T-helper 2 cell treated with Interferon-gamma antibody and Interleukin-4, amounts not matched to agents 5 μg/mL and 100 μg/mL, for 36 hours (primary cell): ENCODE measurements at regions not wholly inside any gene's neighbourhood (a gene's known extent, or its start where the extent isn't known, plus 50 kb on each side); places are given as distances from the start of the nearest gene placed in this dataset.
"Not testable (repeated sequence)": the region's sequence is repeated elsewhere in the genome, so short reads cannot be mapped to it uniquely, and the experiment has no call there.

Experiments used
- DNase-seq: peaks from one replicate; pipeline ENCODE4 v3.0.0; 2021; ENCODE audit warnings: low spot score
- H3K27ac Mint-ChIP-seq: one replicate; pipeline ENCODE4 v1.8.0; 2021; ENCODE audit warnings: mild to moderate bottlenecking, mixed read lengths
- H3K27me3 Mint-ChIP-seq: one replicate; pipeline ENCODE4 v1.8.0; 2021; ENCODE audit warnings: low read depth, mixed read lengths
- H3K36me3 Mint-ChIP-seq: one replicate; pipeline ENCODE4 v1.8.0; 2021; ENCODE audit warnings: low read depth, mixed read lengths
- H3K4me1 Mint-ChIP-seq: one replicate; pipeline ENCODE4 v1.8.0; 2021; ENCODE audit warnings: low read depth, mixed read lengths
- H3K4me3 Mint-ChIP-seq: one replicate; pipeline ENCODE4 v1.8.0; 2022; ENCODE audit warnings: mild to moderate bottlenecking, moderate library complexity, mixed read lengths
- H3K9me3 Mint-ChIP-seq: one replicate; pipeline ENCODE4 v1.8.0; 2021; ENCODE audit warnings: mixed read lengths

- DNase-seq, result no peak
- Mint-ChIP-seq H3K9me3 (no peaks in the 10 kb centered on the region), H3K27me3 (no peaks in the 10 kb centered on the region), H3K4me1 (no peaks in the 10 kb centered on the region), H3K27ac (no peak overlapping the region), H3K4me3 (no peak overlapping the region), H3K36me3 (no peaks in the 10 kb centered on the region)
Measured at GRCh38 chr10:23643111-23643780, 204.4 kb downstream of the OTUD1 start.

- DNase-seq, result no peak
- H3K36me3 Mint-ChIP-seq, result no peaks in the 10 kb centered on the region
- H3K9me3 Mint-ChIP-seq, result no peaks in the 10 kb centered on the region
- H3K4me1 Mint-ChIP-seq, result no peaks in the 10 kb centered on the region
- no peak overlapping the region for H3K27ac Mint-ChIP-seq
- no peaks in the 10 kb centered on the region for H3K27me3 Mint-ChIP-seq
- no peak overlapping the region for H3K4me3 Mint-ChIP-seq
Measured at GRCh38 chr10:23648618-23649017, 209.7 kb downstream of the OTUD1 start.

- no peak for DNase-seq
- no peaks in the 10 kb centered on the region for H3K36me3 Mint-ChIP-seq
- H3K4me3 Mint-ChIP-seq, result no peak overlapping the region
- H3K4me1 Mint-ChIP-seq, result no peaks in the 10 kb centered on the region
- H3K9me3 Mint-ChIP-seq, result no peaks in the 10 kb centered on the region
- no peaks in the 10 kb centered on the region for H3K27me3 Mint-ChIP-seq
- no peak overlapping the region for H3K27ac Mint-ChIP-seq
Measured at GRCh38 chr10:23656735-23657134, 217.9 kb downstream of the OTUD1 start.

GRCh38 chr10:23657677-23658076 is 218.8 kb downstream of the OTUD1 start:
- Mint-ChIP-seq H3K4me3 (no peak overlapping the region), H3K27ac (no peak overlapping the region), H3K4me1 (no peaks in the 10 kb centered on the region), H3K36me3 (no peaks in the 10 kb centered on the region), H3K9me3 (no peaks in the 10 kb centered on the region), H3K27me3 (no peaks in the 10 kb centered on the region)
- no peak for DNase-seq

- not testable (repeated sequence) for H3K27ac Mint-ChIP-seq, H3K4me1 Mint-ChIP-seq, H3K27me3 Mint-ChIP-seq, H3K9me3 Mint-ChIP-seq, DNase-seq, H3K36me3 Mint-ChIP-seq, H3K4me3 Mint-ChIP-seq
Measured at GRCh38 chr10:23671866-23672265, 233.0 kb downstream of the OTUD1 start.

GRCh38 chr10:23675585-23675984 is 236.7 kb downstream of the OTUD1 start:
- H3K36me3 Mint-ChIP-seq, result no peaks in the 10 kb centered on the region
- no peaks in the 10 kb centered on the region for H3K9me3 Mint-ChIP-seq
- no peak overlapping the region for H3K4me3 Mint-ChIP-seq
- no peaks in the 10 kb centered on the region for H3K27me3 Mint-ChIP-seq
- H3K27ac Mint-ChIP-seq, result no peak overlapping the region
- DNase-seq, result no peak
- H3K4me1 Mint-ChIP-seq, result no peaks in the 10 kb centered on the region

GRCh38 chr10:23676296-23676695 is 237.4 kb downstream of the OTUD1 start:
- no peak overlapping the region for H3K27ac Mint-ChIP-seq
- no peaks in the 10 kb centered on the region for H3K4me1 Mint-ChIP-seq
- H3K36me3 Mint-ChIP-seq, result no peaks in the 10 kb centered on the region
- no peaks in the 10 kb centered on the region for H3K9me3 Mint-ChIP-seq
- H3K27me3 Mint-ChIP-seq, result no peaks in the 10 kb centered on the region
- no peak overlapping the region for H3K4me3 Mint-ChIP-seq
- no peak for DNase-seq

GRCh38 chr10:23686722-23687121 is 247.8 kb downstream of the OTUD1 start:
- no peak overlapping the region for H3K4me3 Mint-ChIP-seq
- no peak overlapping the region for H3K27ac Mint-ChIP-seq
- no peaks in the 10 kb centered on the region for H3K36me3 Mint-ChIP-seq
- no peaks in the 10 kb centered on the region for H3K9me3 Mint-ChIP-seq
- no peaks in the 10 kb centered on the region for H3K4me1 Mint-ChIP-seq
- peaks cover 11% of the 10 kb centered on the region for H3K27me3 Mint-ChIP-seq
- DNase-seq, result no peak

GRCh38 chr10:23692736-23693135 is 253.9 kb downstream of the OTUD1 start:
- H3K4me3 Mint-ChIP-seq, result no peak overlapping the region
- H3K27me3 Mint-ChIP-seq, result peaks cover 56% of the 10 kb centered on the region
- H3K9me3 Mint-ChIP-seq, result no peaks in the 10 kb centered on the region
- no peaks in the 10 kb centered on the region for H3K4me1 Mint-ChIP-seq
- no peak overlapping the region for H3K27ac Mint-ChIP-seq
- no peak for DNase-seq
- no peaks in the 10 kb centered on the region for H3K36me3 Mint-ChIP-seq

- no peaks in the 10 kb centered on the region for H3K4me1 Mint-ChIP-seq
- peaks cover 56% of the 10 kb centered on the region for H3K27me3 Mint-ChIP-seq
- H3K9me3 Mint-ChIP-seq, result no peaks in the 10 kb centered on the region
- no peaks in the 10 kb centered on the region for H3K36me3 Mint-ChIP-seq
- DNase-seq, result no peak
- no peak overlapping the region for H3K27ac Mint-ChIP-seq
- H3K4me3 Mint-ChIP-seq, result no peak overlapping the region
Measured at GRCh38 chr10:23693501-23693901, 254.6 kb downstream of the OTUD1 start.

- no peak for DNase-seq
- H3K4me1 Mint-ChIP-seq, result no peaks in the 10 kb centered on the region
- no peak overlapping the region for H3K27ac Mint-ChIP-seq
- no peaks in the 10 kb centered on the region for H3K36me3 Mint-ChIP-seq
- no peak overlapping the region for H3K4me3 Mint-ChIP-seq
- no peaks in the 10 kb centered on the region for H3K9me3 Mint-ChIP-seq
- peaks cover 56% of the 10 kb centered on the region for H3K27me3 Mint-ChIP-seq
Measured at GRCh38 chr10:23693925-23694324, 255.1 kb downstream of the OTUD1 start.

- no peaks in the 10 kb centered on the region for H3K9me3 Mint-ChIP-seq
- no peak overlapping the region for H3K27ac Mint-ChIP-seq
- no peak overlapping the region for H3K4me3 Mint-ChIP-seq
- no peak for DNase-seq
- H3K4me1 Mint-ChIP-seq, result no peaks in the 10 kb centered on the region
- H3K36me3 Mint-ChIP-seq, result no peaks in the 10 kb centered on the region
- peaks cover 56% of the 10 kb centered on the region for H3K27me3 Mint-ChIP-seq
Measured at GRCh38 chr10:23694446-23694920, 255.6 kb downstream of the OTUD1 start.

- Mint-ChIP-seq H3K36me3 (no peaks in the 10 kb centered on the region), H3K9me3 (no peaks in the 10 kb centered on the region), H3K4me1 (no peaks in the 10 kb centered on the region), H3K27ac (no peak overlapping the region), H3K27me3 (peaks cover 50% of the 10 kb centered on the region), H3K4me3 (no peak overlapping the region)
- no peak for DNase-seq
Measured at GRCh38 chr10:23694921-23695824, 256.3 kb downstream of the OTUD1 start.

GRCh38 chr10:23695825-23696420 is 257.0 kb downstream of the OTUD1 start:
- H3K27ac Mint-ChIP-seq, result no peak overlapping the region
- H3K9me3 Mint-ChIP-seq, result no peaks in the 10 kb centered on the region
- no peaks in the 10 kb centered on the region for H3K36me3 Mint-ChIP-seq
- no peaks in the 10 kb centered on the region for H3K4me1 Mint-ChIP-seq
- peaks cover 47% of the 10 kb centered on the region for H3K27me3 Mint-ChIP-seq
- no peak overlapping the region for H3K4me3 Mint-ChIP-seq
- no peak for DNase-seq
